NCI-H128 (cell line): ENCODE measurements at regions not wholly inside any gene's neighbourhood (a gene's known extent, or its start where the extent isn't known, plus 50 kb on each side); places are given as distances from the start of the nearest gene placed in this dataset.
"Not testable (repeated sequence)": the region's sequence is repeated elsewhere in the genome, so short reads cannot be mapped to it uniquely, and the experiment has no call there.

Experiments
- DNase-seq: peaks from one replicate; lab custom pipeline; 2025; ENCODE audit not compliant: unreplicated experiment; lab: John Stamatoyannopoulos, UW

DNA sequence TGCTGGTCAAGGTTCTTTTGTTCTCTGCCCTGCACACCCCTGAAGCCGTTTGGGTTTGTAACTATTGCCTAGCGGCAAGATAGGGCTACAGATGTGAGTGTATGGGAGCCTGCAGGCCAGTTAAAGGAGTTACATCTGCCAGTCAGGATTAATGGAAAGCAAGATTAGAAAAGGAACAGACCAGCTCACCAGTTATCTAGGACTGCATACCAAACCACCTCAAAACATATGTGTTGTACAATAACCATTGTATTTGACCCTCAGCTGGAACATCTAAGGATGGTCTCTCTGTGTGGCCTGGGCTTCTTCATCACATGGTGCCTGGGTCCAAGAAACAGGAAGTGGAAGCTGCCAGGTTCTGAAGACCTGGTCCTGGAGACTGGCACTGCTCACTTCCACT lies 52.5 kb upstream of the FBXO28 start:
- no peak for DNase-seq

DNA sequence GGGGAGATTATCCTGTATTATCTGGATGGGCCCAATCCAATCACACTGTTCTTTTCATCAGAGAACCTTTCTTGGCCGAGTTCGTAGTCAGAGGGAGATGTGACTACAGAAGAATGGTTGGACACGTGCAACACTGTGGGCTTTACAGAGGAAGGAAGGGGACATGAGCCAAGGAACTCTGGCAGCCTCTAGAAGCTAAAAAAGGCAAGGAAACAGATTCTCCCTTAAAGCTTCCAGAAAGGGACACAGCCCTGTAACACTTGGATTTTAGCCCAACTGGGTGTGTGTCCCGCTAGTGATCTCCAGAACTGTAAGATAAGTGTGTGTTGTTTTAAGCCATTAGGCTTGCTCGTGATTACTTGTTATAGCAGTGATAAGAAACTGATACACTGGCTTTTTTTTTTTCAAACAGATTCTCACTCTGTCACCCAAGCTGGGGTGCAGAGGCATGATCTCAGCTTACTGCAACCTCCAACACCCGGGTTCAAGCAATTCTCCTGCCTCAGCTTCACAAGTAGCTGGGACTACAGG lies 53.9 kb upstream of the FBXO28 start:
- DNase-seq = no peak

DNA sequence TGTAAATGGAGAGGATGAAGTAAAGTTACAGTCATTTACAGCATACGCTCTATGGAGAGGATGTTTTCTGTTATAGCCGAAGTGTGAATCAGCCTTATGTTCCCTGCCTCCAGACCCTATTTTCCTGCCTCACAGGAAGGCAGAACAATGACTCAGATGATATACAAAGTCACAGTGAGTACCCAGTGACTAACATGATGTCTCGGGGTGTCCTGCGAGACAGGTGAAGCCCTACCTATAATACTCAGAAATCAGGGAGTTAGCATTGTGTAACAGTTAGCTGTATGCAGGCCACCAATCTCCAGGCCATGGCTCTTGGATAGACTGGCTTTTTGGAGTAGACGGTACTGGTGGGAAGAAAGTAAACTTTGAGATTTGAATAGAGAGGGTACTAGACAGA lies 55.6 kb upstream of the FBXO28 start:
- DNase-seq = no peak

DNA sequence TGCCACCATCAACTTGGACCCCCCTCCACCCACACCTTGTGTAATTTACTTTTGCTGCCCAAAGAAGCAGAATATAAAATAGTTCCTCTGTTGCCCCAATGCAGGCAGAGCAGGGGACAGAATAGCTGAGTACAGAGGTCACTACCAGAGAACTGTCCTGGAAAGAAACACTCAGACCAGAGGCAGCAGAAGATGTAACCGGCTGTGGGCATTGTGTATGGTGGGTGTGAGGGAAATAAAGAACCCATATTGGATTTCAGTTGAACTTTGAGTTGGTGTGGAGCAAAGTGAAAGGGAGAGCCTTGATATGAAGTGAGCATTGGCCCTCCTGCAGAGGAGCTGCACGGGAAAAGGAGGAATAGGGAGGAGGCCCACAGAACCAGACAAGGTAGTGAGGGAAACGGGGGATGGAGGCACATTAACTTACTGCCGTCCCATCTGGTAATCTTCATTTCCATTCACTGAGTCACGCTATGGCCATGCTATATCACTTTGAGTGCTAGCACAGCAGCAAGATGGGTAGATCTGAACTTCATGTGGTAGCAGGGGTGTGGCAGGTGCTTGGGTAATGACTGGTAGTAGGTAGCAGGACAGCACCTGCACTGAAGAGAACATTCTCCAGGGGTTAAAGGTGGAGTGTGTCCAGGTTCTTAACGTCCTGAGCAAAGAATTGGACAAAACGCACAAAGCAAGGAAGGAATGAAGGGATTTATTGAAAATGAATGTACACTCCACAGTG lies 56.3 kb upstream of the FBXO28 start:
- DNase-seq = no peak

DNA sequence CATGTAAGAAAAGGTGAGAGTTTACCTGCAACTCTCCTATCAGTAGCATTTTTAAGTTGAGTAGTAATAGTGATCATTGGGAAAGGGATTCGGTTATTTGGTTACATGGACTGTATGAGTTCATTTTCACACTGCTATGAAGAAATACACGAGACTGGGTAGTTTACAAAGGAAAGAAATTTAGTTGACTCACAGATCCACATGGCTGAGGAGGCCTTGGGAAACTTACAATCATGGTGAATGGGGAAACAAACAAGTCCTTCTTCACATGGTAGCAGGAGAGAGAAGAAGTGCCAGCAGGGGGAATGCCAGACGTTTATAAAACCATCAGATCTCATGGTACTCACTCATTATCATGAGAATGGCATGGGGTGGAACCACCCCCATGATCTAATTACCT lies 59.3 kb upstream of the FBXO28 start:
- no peak for DNase-seq

DNA sequence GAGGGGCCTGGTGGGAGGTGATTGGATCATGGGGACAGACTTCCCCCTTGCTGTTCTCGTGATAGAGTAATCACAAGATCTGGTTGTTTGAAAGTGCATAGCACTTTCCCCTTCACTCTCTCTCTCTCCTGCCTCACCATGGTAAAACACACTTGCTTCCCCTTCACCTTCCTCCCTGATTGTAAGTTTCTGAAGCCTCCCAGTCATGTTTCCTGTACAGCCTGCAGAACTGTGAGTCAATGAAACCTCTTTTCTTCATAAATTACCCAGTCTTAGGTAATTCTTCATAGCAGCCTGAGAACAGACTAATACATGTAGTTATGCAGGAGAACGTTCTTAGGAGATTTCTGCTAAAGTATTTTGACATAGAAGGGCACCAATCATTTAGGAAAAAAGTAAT lies 59.9 kb upstream of the FBXO28 start:
- no peak for DNase-seq

DNA sequence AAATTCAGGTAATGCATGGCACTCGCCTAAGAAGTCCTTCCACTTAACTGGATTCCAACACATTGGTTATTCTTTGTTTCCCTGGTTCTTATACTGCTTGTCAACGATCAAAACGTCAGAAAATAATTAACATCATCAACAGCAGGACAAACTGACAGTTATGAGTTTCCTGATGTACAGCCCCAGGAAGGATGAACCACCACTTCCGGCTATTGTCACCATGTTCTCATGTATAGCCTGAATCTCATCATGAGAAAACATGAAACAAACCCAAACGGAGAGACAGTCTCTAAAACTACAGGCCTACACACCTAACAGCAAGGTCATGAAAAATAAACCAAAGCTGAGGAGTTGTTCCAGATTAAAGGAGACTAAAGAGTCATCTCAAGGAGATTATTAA lies 60.5 kb upstream of the FBXO28 start:
- no peak for DNase-seq

DNA sequence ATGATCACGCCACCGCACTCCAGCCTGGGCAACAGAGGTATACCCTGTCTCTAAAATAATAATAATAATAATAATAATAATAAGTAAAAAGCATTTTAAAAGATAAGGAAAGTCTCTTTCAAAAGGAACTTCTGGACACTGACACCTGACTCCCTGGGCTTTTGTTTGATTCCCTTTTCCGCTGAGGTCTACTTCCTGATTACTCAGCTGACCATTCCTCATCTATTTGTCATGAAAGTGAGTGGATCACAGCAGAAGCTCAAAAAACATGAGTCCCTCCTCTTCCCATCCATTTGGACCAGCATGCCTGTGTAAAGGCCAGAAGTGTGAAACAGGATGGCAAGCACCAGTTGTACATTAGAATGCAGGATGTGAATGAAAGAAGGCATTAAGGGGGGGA lies 61.1 kb upstream of the FBXO28 start:
- no peak for DNase-seq

DNA sequence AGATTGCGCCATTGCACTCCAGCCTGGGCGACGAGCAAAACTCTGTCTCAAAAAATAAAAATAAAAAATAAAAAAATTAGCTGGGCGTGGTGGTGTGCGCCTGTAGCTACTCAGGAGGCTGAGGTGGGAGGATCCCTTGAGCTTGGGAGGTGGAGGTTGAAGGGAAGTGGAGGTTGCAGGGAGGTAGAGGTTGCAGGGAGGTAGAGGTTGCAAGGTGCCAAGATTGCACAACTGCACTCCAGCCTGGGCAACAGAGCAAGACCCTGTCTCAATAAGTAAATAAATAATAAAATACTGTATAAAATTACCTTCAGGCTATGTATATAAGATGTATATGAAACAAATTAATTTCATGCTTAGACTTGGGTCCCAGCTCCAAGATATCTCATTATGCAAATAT lies 62.1 kb upstream of the FBXO28 start:
- not testable (repeated sequence) for DNase-seq

DNA sequence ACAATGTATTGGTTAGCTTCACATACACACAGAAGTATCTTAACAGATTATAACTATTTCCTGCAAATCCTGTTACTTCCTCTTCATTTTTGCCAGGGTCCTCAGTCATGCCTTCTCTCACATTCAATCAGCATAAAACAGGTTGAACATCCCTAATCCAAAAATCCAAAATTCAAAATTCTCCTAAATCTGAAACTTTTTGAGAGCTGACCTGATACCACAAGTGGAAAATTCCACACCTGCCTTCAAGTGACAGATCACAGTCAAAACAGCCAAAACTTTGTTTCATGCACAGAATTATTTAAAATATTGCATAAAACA lies 62.9 kb upstream of the FBXO28 start:
- DNase-seq = no peak

DNA sequence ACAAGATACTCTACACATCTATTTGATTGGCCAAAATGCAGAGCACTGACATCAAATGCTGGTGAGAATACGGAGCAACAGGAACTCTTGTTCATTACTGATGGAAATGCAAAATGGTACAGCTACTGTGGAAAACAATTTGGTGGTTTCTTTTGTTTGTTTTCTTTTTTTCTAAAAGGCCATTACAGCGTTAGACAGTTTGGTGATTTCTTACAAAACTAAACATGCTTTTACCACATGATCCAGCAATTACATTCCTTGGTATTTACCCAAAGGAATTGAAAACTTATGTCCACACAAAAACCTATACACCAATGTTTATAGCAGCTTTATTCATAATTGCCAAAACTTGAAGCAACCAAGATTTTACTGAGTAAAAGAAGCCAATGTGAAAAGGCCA lies 66.4 kb upstream of the FBXO28 start:
- no peak for DNase-seq

DNA sequence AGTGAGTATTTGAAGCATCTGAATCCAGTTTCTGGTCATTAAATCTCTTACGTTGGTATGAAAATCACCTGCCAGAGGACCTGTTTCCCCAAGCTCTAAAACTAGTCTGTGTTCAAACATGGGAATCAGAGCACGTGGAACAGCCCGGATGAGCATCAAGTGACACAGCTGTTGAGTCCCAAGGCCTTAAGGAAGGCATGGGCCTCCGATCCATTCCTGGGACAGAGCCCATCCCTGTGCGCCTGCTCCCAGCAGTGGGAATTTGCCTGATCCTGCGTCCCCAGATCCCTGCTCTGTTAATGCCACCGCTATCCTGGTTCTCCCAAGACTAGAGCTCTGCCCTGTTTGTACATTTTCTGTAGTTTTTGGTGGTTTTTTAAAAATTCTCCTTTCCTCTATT lies 68.4 kb upstream of the FBXO28 start:
- DNase-seq = no peak

DNA sequence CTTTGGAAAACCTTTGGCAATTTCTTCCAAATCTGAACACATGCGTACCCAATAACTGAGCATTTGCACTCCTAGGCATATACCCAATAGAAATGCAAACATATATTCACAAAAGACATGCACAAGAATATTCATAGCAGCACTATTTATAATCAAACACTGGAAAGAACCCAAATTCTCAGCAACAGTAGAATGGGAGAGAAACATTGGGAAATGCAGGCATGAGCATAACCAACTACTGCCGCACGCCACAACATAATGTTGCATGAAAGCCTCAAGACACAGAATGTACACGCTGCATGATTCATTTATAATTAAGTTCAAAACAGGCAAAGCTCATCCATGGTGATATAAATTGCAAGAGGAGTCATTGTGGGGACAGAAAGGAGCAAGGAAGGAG lies 69.5 kb upstream of the FBXO28 start:
- no peak for DNase-seq

DNA sequence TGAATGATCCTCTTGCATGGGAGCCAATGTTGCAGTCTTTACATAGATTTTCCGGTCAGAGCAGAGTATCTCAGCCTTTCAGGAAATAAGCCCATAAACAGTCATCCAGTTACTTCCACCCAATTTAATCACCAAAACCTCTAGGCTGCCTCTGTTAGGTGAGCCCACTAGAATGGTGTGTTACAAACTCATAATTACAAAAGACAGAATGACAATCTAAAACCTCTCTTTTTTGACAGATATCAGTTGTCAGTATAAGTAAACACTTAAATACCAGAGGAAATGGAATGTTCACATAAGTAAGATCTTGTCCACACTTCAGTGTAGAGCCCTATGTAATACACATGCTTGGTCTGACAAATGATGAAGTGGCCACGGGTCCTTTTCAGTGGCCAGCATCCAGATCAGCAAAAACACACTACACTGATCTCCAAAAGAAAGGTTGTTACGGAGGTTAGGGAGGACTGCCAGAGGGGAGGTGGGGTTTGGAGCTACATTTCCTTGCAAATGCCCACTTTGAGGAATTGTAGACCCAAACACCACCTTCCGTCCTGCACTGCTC lies 71.3 kb upstream of the FBXO28 start:
- no peak for DNase-seq

DNA sequence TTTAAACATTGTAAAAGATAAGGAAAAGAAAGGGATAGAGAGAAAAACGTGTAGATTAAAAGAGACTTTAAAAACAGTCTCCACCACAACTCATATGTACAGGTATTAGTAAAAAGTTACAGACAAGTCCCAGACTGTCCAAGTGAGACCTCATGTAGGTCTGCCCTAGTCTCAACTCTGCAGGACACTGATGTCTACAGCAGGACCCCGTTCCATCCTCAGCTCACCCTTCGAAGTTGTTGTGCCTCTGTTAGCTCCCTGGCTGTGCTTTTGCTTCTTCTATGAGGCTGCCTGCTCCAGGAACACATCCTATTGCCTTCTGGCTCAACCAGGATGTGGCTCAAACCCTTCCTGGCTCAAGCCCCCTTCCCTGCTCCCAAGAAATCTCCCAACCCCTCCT lies 72.9 kb upstream of the FBXO28 start:
- DNase-seq = no peak

DNA sequence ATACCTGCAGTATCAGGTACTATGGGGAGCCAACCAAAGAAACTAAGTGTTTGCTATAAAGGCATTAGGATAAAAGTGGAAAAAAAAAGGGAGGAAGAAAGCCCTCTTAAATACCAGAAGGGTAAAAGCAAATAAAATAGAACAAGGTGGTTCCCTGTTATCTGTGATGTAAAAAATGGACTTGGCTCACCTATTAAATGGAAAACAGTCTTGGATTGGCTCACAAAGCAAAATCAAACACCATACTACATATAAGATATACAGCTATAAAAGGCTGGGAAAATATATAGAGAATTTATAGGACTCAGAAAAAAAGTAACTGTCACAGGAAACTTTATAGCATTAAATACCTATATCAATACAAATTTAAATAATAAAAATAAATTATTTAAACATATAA lies 73.5 kb upstream of the FBXO28 start:
- not testable (repeated sequence) for DNase-seq

DNA sequence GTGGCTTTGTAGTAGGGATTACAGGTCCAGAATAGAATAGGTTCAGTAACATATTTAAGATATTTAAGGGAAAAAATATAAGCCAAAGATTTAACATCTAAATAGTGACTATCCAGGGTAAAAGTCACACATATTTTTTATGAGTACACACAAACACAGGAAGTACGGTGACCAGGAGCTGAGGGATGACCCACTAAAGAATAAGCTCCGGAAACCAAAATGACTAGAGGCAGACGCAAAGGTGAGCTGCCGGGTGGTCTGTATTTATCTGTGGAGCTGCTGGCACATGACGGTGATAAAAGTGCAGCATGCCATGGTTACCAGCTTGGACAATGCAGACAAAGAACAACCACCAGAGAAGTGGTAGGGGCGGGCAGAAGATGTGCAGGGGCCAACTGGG lies 73.9 kb upstream of the FBXO28 start:
- not testable (repeated sequence) for DNase-seq

DNA sequence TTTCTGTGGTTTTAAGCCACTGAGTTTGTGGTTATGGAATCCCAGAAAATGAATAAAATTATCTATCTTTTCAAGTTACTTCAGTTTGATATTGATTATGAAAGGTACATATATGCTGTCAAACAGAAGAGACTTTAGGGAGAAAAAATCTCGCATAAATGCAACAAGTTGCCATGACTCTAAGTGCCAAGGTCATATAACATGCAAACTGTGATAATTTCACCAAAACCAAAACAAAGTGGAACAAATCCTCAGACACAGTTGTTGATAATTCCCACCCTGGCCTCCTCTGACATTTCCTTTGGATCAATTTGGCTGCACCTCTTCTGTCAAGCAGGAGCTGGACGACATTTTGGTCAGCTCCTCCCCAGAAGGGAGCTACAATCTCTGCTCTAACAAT lies 75.1 kb upstream of the FBXO28 start:
- DNase-seq = not testable (repeated sequence)

DNA sequence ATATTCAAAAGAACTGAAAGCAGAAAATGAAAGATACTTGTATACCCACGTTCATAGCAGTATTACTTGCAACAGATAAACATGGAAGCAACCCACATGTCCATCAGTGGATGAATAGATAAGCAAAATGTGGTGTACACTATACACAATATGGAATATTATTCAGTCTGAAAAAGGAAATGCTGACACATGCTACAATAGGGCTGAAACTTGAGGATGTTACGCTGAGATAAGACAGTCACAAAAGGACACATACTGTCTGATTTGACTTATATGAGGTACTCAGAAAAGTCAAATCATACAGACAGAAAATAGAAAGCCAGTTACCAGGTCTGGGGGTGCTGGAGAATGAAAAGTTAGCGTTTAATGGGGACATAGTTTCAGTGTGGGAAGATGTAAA lies 76.5 kb upstream of the FBXO28 start:
- not testable (repeated sequence) for DNase-seq

DNA sequence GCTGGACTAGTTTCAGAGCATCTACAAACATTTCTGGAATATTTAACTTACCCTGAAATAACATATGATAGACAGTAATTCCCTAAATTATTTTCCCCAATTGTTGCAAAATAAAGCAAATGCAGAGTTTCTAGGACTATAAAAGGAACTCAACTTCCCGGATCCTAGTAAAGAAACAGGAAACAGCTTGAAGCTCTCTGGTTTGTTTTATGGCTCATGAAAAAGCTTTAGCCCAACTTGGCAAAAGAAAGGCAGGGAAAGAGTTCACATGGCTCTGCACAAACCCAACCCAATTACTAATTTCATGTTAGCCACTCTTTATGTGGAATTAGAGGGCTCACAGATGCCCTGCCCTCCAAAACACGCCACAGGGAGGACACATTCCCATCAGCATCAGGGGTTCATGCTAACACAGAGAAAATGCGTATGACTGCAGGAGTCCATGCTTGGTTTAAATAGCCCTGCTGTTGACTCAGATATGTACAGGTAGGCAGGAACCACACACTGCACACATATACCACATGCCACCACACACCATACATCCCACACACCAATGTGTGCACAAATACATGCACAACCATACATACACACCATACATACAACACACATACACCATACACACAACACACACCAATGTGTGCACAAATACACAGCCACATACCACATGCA lies 81.2 kb upstream of the FBXO28 start:
- not testable (repeated sequence) for DNase-seq

DNA sequence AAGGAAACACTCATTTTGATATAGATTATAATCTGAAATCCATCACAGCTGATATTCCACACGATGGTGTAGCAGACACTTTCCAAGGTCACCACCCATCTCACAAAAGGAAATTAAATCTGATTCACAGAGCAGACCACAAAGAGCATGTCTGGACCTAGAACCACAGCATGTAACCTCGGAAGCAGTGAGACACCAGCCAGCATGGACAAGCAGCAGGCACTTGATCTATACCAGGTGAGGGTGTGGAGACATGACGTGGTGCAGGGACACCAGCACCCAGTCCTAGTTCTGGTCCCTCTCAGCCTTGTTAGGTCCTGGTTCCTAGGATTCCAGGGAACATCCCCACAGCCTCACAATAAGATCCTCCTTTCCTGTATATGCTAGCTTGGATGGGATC lies 81.9 kb upstream of the FBXO28 start:
- DNase-seq = not testable (repeated sequence)

DNA sequence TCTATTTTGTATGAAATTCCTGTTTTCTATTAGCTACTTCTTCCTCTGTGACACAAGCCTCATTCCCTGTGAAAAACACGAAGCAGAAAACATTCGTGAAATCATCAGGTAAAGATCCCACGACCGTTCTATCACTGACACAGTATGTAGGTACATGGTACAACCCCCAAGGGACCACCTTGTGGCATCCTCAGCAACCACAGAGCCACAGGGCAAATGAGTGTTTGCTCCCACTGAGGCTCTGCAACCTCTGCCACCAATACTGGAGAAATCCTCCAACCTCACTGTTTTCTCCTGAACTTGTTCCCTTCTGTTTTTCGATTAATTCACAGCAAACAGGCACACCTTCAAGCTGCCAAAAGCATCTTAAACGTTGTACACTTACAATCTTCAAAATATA lies 83.7 kb upstream of the FBXO28 start:
- not testable (repeated sequence) for DNase-seq
